H1 (cell line): ENCODE measurements at regions not wholly inside any gene's neighbourhood (a gene's known extent, or its start where the extent isn't known, plus 50 kb on each side); places are given as distances from the start of the nearest gene placed in this dataset.
"Not testable (repeated sequence)": the region's sequence is repeated elsewhere in the genome, so short reads cannot be mapped to it uniquely, and the experiment has no call there.

Source experiments
- CTCF ChIA-PET: fragments of 300-600 bp; sonication (Branson Sonifier 250); formaldehyde crosslinking; loops from one replicate; lab custom pipeline; 2021; ENCODE audit not compliant: partially characterized antibody; lab: Charles Lee
- POLR2A ChIA-PET: fragments of 300-600 bp; sonication (Branson Sonifier 250); formaldehyde crosslinking; loops from one replicate; lab custom pipeline; 2021; ENCODE audit warnings: inconsistent platforms; ENCODE audit not compliant: partially characterized antibody; lab: Charles Lee
- DNase-seq, 2 experiments: peaks; one replicate each; pipeline versions ENCODE4 v3.0.0 to v3.0.0-alpha.2; 2010 to 2022; ENCODE audit warnings: low spot score in 2 of 2, low read depth in 1 of 2, mixed read lengths in 1 of 2
- FAIRE-seq: peaks from 2 replicates; lab custom pipeline; 2011; peaks lifted over from hg19 to GRCh38; lab: Jason Lieb, UNC
- H2AFZ ChIP-seq: 2 replicates; pipeline ENCODE4 v1.8.1; 2012; ENCODE audit warnings: low read length, inconsistent platforms
- H2AK5ac ChIP-seq: 2 replicates; pipeline ENCODE4 v1.6.1; 2013; ENCODE audit warnings: low read depth, low read length
- H2BK120ac ChIP-seq: replicated peaks from 2 replicates; pipeline ENCODE3; 2013; ENCODE audit warnings: low read depth, low read length, inconsistent platforms
- H2BK12ac ChIP-seq: 2 replicates; pipeline ENCODE4 v1.6.1; 2013; ENCODE audit warnings: low read depth, low read length
- H2BK15ac ChIP-seq: 2 replicates; pipeline ENCODE4 v1.6.1; 2013; ENCODE audit warnings: low read length
- H2BK20ac ChIP-seq: 2 replicates; pipeline ENCODE4 v1.6.1; 2013; ENCODE audit warnings: low read length
- H2BK5ac ChIP-seq: 2 replicates; pipeline ENCODE4 v1.6.1; 2013; ENCODE audit warnings: low read depth, low read length
- H3K14ac ChIP-seq: 2 replicates; pipeline ENCODE4 v1.6.1; 2013; ENCODE audit warnings: inconsistent platforms; ENCODE audit not compliant: insufficient read length
- H3K18ac ChIP-seq: 2 replicates; pipeline ENCODE4 v1.6.1; 2013; ENCODE audit warnings: low read length; ENCODE audit errors: extremely low read depth
- H3K23ac ChIP-seq: 2 replicates; pipeline ENCODE4 v1.6.1; 2013; ENCODE audit warnings: inconsistent platforms; ENCODE audit not compliant: insufficient read length
- H3K23me2 ChIP-seq: 2 replicates; pipeline ENCODE4 v1.6.1; 2013; ENCODE audit warnings: low read depth, low read length
- H3K27ac ChIP-seq: 2 replicates; pipeline ENCODE4 v1.6.1; 2011; ENCODE audit warnings: low read depth, low read length, inconsistent platforms
- H3K27me3 ChIP-seq, 4 experiments: replicated peaks in 1 of 4; 1 replicate in 1 of 4; 2 replicates in 3 of 4; pipeline versions ENCODE4 v1.6.1 to v1.8.1; 2011 to 2013; ENCODE audit warnings: low read length in 3 of 4, mild to moderate bottlenecking in 3 of 4, inconsistent platforms in 2 of 4, mixed read lengths in 2 of 4, moderate library complexity in 1 of 4; ENCODE audit not compliant: control insufficient read depth in 3 of 4, insufficient read depth in 3 of 4; ENCODE audit errors: extremely low read depth in 1 of 4
- H3K36me3 ChIP-seq, 4 experiments: 2 replicates each; pipeline versions ENCODE4 v1.6.1 to v1.8.1; 2011 to 2013; ENCODE audit warnings: mild to moderate bottlenecking in 4 of 4, low read length in 3 of 4, moderate library complexity in 2 of 4, control low read depth in 1 of 4, inconsistent platforms in 1 of 4; ENCODE audit not compliant: insufficient read depth in 4 of 4, control insufficient read depth in 2 of 4
- H3K4ac ChIP-seq: replicated peaks from 2 replicates; pipeline ENCODE3; 2013; ENCODE audit warnings: low read length, low read depth, mixed read lengths, inconsistent platforms; ENCODE audit not compliant: insufficient read length
- H3K4me1 ChIP-seq, 4 experiments: replicated peaks in 1 of 4; 1 replicate in 1 of 4; 2 replicates in 3 of 4; pipeline versions ENCODE4 v1.6.1 to v1.8.1; 2011 to 2013; ENCODE audit warnings: low read length in 3 of 4, inconsistent platforms in 2 of 4, mixed read lengths in 1 of 4; ENCODE audit not compliant: insufficient read depth in 4 of 4, control insufficient read depth in 3 of 4
- H3K4me2 ChIP-seq, 2 experiments: 2 replicates each; pipeline versions ENCODE4 v1.6.1 to v1.8.1; 2011 to 2013; ENCODE audit warnings: low read depth in 2 of 2, low read length in 2 of 2, control low read depth in 1 of 2, inconsistent platforms in 1 of 2, mild to moderate bottlenecking in 1 of 2; ENCODE audit not compliant: insufficient read depth in 1 of 2
- H3K4me3 ChIP-seq, 4 experiments: fragments of 200-600, 300-600 bp in 1 of 4; sonication (generic), shearing (Covaris generic), sonication (Bioruptor Twin) in 1 of 4; 2 replicates each; pipeline versions ENCODE4 v1.5.1 to v1.8.1; 2011 to 2016; ENCODE audit warnings: low read length in 4 of 4, low read depth in 3 of 4, control low read depth in 2 of 4, inconsistent platforms in 2 of 4, mild to moderate bottlenecking in 2 of 4, mixed read lengths in 1 of 4, moderate library complexity in 1 of 4; ENCODE audit not compliant: insufficient read depth in 2 of 4; ENCODE audit errors: extremely low read depth in 1 of 4
- H3K56ac ChIP-seq: replicated peaks from 2 replicates; pipeline ENCODE3; 2013; ENCODE audit warnings: low read depth, mild to moderate bottlenecking, mixed read lengths, low read length, inconsistent platforms; ENCODE audit not compliant: insufficient read length
- H3K79me1 ChIP-seq: 2 replicates; pipeline ENCODE4 v1.6.1; 2013; ENCODE audit warnings: low read depth, low read length, control low read depth
- H3K79me2 ChIP-seq, 2 experiments: 2 replicates each; pipeline versions ENCODE4 v1.6.1 to v1.8.1; 2012 to 2013; ENCODE audit warnings: low read length in 2 of 2, mild to moderate bottlenecking in 2 of 2, inconsistent platforms in 1 of 2; ENCODE audit not compliant: insufficient read depth in 2 of 2, control insufficient read depth in 1 of 2
- H3K9ac ChIP-seq, 4 experiments: replicated peaks in 1 of 4; 1 replicate in 1 of 4; 2 replicates in 3 of 4; pipeline versions ENCODE4 v1.6.1 to v1.8.1; 2011 to 2013; ENCODE audit warnings: low read depth in 3 of 4, low read length in 3 of 4, control low read depth in 2 of 4, mild to moderate bottlenecking in 2 of 4, moderate library complexity in 2 of 4, inconsistent platforms in 1 of 4; ENCODE audit errors: extremely low read depth in 1 of 4
- H3K9me3 ChIP-seq, 2 experiments: 2 replicates each; pipeline versions ENCODE4 v1.6.1 to v1.8.1; 2012 to 2013; ENCODE audit warnings: mild to moderate bottlenecking in 2 of 2, moderate library complexity in 2 of 2, control low read depth in 1 of 2, inconsistent platforms in 1 of 2, low read depth in 1 of 2, low read length in 1 of 2, mixed read lengths in 1 of 2; ENCODE audit not compliant: insufficient read depth in 2 of 2
- H4K20me1 ChIP-seq, 2 experiments: replicated peaks in 1 of 2; 2 replicates each; pipeline versions ENCODE3 to v1.8.1; 2011 to 2013; ENCODE audit warnings: inconsistent platforms in 2 of 2, low read length in 2 of 2, mild to moderate bottlenecking in 1 of 2; ENCODE audit not compliant: insufficient read depth in 2 of 2, control insufficient read depth in 1 of 2
- H4K5ac ChIP-seq: 2 replicates; pipeline ENCODE4 v1.6.1; 2013; ENCODE audit warnings: low read length, low read depth, mixed read lengths, inconsistent platforms; ENCODE audit not compliant: insufficient read length
- H4K8ac ChIP-seq: 2 replicates; pipeline ENCODE4 v1.8.0; 2013; ENCODE audit warnings: mild to moderate bottlenecking, moderate library complexity, low read length, inconsistent platforms; ENCODE audit not compliant: insufficient read depth; ENCODE audit errors: extremely low read depth
- H4K91ac ChIP-seq: replicated peaks from 2 replicates; pipeline ENCODE3; 2013; ENCODE audit warnings: low read length, mixed read lengths, inconsistent platforms; ENCODE audit not compliant: insufficient read length
- WGBS, 2 experiments: shearing (Covaris generic) in 1 of 2; methylation state at CpG; one replicate each; pipeline versions ENCODE4 v1.1.6 to v1.1.7; 2013 to 2015; ENCODE audit warnings: low lambda C conversion rate in 2 of 2, mixed read lengths in 2 of 2, inconsistent platforms in 1 of 2, low coverage in 1 of 2, missing lambda C conversion rate in 1 of 2; ENCODE audit not compliant: insufficient replicate concordance in 2 of 2, insufficient coverage in 1 of 2, insufficient read length in 1 of 2; ENCODE audit errors: extremely low coverage in 1 of 2, missing lambda C conversion rate in 1 of 2; 5-methylcytosine and 5-hydroxymethylcytosine counted together
- TF ChIP-seq, protein P1 (sequence below), 3 experiments: IDR thresholded peaks; 1 replicate in 2 of 3; 2 replicates in 1 of 3; pipeline versions ENCODE4 v1.5.1 to v1.6.1; 2011; ENCODE audit warnings: low read length in 3 of 3, mild to moderate bottlenecking in 3 of 3, inconsistent platforms in 2 of 3, low read depth in 1 of 3, moderate library complexity in 1 of 3; ENCODE audit not compliant: insufficient read depth in 1 of 3; ENCODE audit errors: control extremely low read depth in 1 of 3

GRCh38 chr5:174880412-174881200 is 156.2 kb downstream of the MSX2 start:
- H3K14ac ChIP-seq, POLR2A ChIA-PET, H4K20me1 ChIP-seq, H2AFZ ChIP-seq, H3K18ac ChIP-seq, H2BK5ac ChIP-seq, DNase-seq, H3K79me1 ChIP-seq, H3K23ac ChIP-seq, H3K27ac ChIP-seq, FAIRE-seq, H3K23me2 ChIP-seq, H2BK15ac ChIP-seq, H4K8ac ChIP-seq, H2AK5ac ChIP-seq, H3K4ac ChIP-seq, H3K4me2 ChIP-seq, H2BK120ac ChIP-seq, H3K36me3 ChIP-seq, H3K9ac ChIP-seq, H3K56ac ChIP-seq, H3K27me3 ChIP-seq, H4K5ac ChIP-seq, H2BK20ac ChIP-seq: not testable (repeated sequence)
- CTCF ChIA-PET, result interaction anchor here (0.6 to 2.3 kb wide), 5 partner anchors 17 to 557 kb away, joined by 3 to 7 read pairs (median 4); no protein-coding TSS in a partner anchor
- 94% methylated on average over 36 of the region's 40 CpGs; no CpG with 5 or more reads in 1 of the 2 experiments for WGBS, 2 experiments
- TF ChIP-seq, protein P1, sequence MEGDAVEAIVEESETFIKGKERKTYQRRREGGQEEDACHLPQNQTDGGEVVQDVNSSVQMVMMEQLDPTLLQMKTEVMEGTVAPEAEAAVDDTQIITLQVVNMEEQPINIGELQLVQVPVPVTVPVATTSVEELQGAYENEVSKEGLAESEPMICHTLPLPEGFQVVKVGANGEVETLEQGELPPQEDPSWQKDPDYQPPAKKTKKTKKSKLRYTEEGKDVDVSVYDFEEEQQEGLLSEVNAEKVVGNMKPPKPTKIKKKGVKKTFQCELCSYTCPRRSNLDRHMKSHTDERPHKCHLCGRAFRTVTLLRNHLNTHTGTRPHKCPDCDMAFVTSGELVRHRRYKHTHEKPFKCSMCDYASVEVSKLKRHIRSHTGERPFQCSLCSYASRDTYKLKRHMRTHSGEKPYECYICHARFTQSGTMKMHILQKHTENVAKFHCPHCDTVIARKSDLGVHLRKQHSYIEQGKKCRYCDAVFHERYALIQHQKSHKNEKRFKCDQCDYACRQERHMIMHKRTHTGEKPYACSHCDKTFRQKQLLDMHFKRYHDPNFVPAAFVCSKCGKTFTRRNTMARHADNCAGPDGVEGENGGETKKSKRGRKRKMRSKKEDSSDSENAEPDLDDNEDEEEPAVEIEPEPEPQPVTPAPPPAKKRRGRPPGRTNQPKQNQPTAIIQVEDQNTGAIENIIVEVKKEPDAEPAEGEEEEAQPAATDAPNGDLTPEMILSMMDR (IDR thresholded peaks at IDR 0.05; ENCODE audit: control extremely low read depth in 1 of 3, insufficient read depth in 1 of 3, low read depth in 1 of 3, low read length in 3 of 3), result peak; percentile 12 to 31 (median 18)
- TF ChIP-seq, all 59 proteins: peak for 1; not testable (repeated sequence) for 58
- not testable (repeated sequence) for H4K91ac ChIP-seq, H3K9me3 ChIP-seq, H3K79me2 ChIP-seq, H3K4me1 ChIP-seq, H3K4me3 ChIP-seq, H2BK12ac ChIP-seq
